Epithelial cell of esophagus (primary cell): ENCODE measurements at regions not wholly inside any gene's neighbourhood (a gene's known extent, or its start where the extent isn't known, plus 50 kb on each side); places are given as distances from the start of the nearest gene placed in this dataset.
A peak's percentile ranks its signal among the peaks of the same experiment; 100 is the strongest.

ENCODE experiments used
- DNase-seq: peaks from one replicate; pipeline ENCODE4 v3.0.0; 2010; ENCODE audit warnings: low read depth
- H3K4me3 ChIP-seq: 2 replicates; pipeline ENCODE4 v1.5.1; 2011; ENCODE audit warnings: mild to moderate bottlenecking, low read length, control low read depth
- CTCF ChIP-seq: IDR thresholded peaks from 2 replicates; pipeline ENCODE4 v1.5.1; 2011; ENCODE audit warnings: low read depth, mild to moderate bottlenecking, low read length, control low read depth, inconsistent platforms; ENCODE audit not compliant: insufficient read depth; ENCODE audit errors: missing control alignments

GRCh38 chr16:50946098-50946497 lies 204.2 kb downstream of the CYLD start:
- DNase-seq = no peak
- H3K4me3 ChIP-seq = no peak overlapping the region
- TF ChIP-seq CTCF = no peak

- no peak for DNase-seq
- no peak for TF ChIP-seq CTCF
These were observed 203.3 kb downstream of the CYLD start for GRCh38 chr16:50945171-50945570.

GRCh38 chr16:50944436-50944835 lies 202.6 kb downstream of the CYLD start:
- peak; percentile 27 for DNase-seq
- TF ChIP-seq CTCF = no peak
- no peak overlapping the region for H3K4me3 ChIP-seq

More at GRCh38 chr16:50945171-50945570, 203.3 kb downstream of the CYLD start:
- H3K4me3 ChIP-seq = no peak overlapping the region

GRCh38 chr16:50944033-50944432 lies 202.1 kb downstream of the CYLD start:
- no peak for DNase-seq
- no peak overlapping the region for H3K4me3 ChIP-seq
- no peak for TF ChIP-seq CTCF

- no peak overlapping the region for H3K4me3 ChIP-seq
- DNase-seq = no peak
- TF ChIP-seq CTCF = no peak
These were observed 200.3 kb downstream of the CYLD start for GRCh38 chr16:50942143-50942542.

GRCh38 chr16:50941681-50942080 lies 199.8 kb downstream of the CYLD start:
- TF ChIP-seq CTCF = no peak
- no peak for DNase-seq
- H3K4me3 ChIP-seq = no peak overlapping the region

- no peak overlapping the region for H3K4me3 ChIP-seq
- TF ChIP-seq CTCF = no peak
- DNase-seq = peak; percentile 48
These were observed 198.5 kb downstream of the CYLD start for GRCh38 chr16:50940275-50940854.
